ENCODE measurements at regions not wholly inside any gene's neighbourhood (a gene's known extent, or its start where the extent isn't known, plus 50 kb on each side); places are given as distances from the start of the nearest gene placed in this dataset.

DNA sequence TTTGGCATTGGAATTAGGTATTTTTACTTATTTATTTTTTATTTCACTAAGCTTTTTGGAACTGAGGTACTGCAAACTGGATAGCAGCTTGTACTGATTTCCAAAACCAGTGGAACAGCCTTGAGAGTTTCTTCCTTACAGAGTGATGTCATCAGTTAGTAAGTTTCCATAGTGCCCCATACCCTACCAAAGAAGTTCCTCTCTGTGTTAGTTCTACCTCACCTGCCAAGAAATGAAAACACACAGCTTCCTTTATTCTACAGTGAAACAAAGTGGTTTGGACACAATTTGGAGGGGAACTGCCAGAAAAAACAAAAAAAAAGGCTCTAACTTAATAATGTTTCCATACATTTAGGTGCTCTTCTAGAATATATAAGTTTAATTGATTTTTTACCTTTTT lies 430.9 kb upstream of the ADGRL2 start:
- no peak for TF ChIP-seq POLR2A (IDR thresholded peaks at IDR 0.05; ENCODE audit: low read depth)
- TF ChIP-seq, protein P1, sequence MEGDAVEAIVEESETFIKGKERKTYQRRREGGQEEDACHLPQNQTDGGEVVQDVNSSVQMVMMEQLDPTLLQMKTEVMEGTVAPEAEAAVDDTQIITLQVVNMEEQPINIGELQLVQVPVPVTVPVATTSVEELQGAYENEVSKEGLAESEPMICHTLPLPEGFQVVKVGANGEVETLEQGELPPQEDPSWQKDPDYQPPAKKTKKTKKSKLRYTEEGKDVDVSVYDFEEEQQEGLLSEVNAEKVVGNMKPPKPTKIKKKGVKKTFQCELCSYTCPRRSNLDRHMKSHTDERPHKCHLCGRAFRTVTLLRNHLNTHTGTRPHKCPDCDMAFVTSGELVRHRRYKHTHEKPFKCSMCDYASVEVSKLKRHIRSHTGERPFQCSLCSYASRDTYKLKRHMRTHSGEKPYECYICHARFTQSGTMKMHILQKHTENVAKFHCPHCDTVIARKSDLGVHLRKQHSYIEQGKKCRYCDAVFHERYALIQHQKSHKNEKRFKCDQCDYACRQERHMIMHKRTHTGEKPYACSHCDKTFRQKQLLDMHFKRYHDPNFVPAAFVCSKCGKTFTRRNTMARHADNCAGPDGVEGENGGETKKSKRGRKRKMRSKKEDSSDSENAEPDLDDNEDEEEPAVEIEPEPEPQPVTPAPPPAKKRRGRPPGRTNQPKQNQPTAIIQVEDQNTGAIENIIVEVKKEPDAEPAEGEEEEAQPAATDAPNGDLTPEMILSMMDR (IDR thresholded peaks at IDR 0.05) = no peak
- no peak for TF ChIP-seq POLR2AphosphoS5 (IDR thresholded peaks at IDR 0.05)
- no peak for TF ChIP-seq EP300 (IDR thresholded peaks at IDR 0.05)
